HPDE6-E6E7 (cell line): ENCODE measurements at regions not wholly inside any gene's neighbourhood (a gene's known extent, or its start where the extent isn't known, plus 50 kb on each side); places are given as distances from the start of the nearest gene placed in this dataset.
"Not testable (repeated sequence)": the region's sequence is repeated elsewhere in the genome, so short reads cannot be mapped to it uniquely, and the experiment has no call there.

Source experiments
- DNase-seq: peaks from one replicate; pipeline ENCODE4 v3.0.0; 2011; ENCODE audit warnings: missing footprints; ENCODE audit errors: extremely low spot score

GRCh38 chr11:82216927-82217570 is 516.6 kb downstream of the FAM181B start:
- DNase-seq, result no peak

- DNase-seq, result no peak
These were observed 523.7 kb downstream of the FAM181B start for GRCh38 chr11:82210011-82210410.

GRCh38 chr11:82195283-82195682 is 538.4 kb downstream of the FAM181B start:
- DNase-seq, result no peak

- no peak for DNase-seq
These were observed 539.1 kb downstream of the FAM181B start for GRCh38 chr11:82194521-82194920.

- DNase-seq, result no peak
These were observed 542.0 kb downstream of the FAM181B start for GRCh38 chr11:82191695-82192094.

GRCh38 chr11:82185925-82186324 is 547.7 kb downstream of the FAM181B start:
- no peak for DNase-seq

GRCh38 chr11:82184966-82185365 is 548.7 kb downstream of the FAM181B start:
- DNase-seq, result no peak

- DNase-seq, result no peak
These were observed 550.3 kb downstream of the FAM181B start for GRCh38 chr11:82183346-82183745.

- not testable (repeated sequence) for DNase-seq
These were observed 551.0 kb downstream of the FAM181B start for GRCh38 chr11:82182697-82183096.

GRCh38 chr11:82181796-82182195 is 551.9 kb downstream of the FAM181B start:
- not testable (repeated sequence) for DNase-seq

GRCh38 chr11:82176945-82177344 is 556.7 kb downstream of the FAM181B start:
- DNase-seq, result no peak

GRCh38 chr11:82176365-82176764 is 557.3 kb downstream of the FAM181B start:
- DNase-seq, result no peak

- no peak for DNase-seq
These were observed 559.1 kb downstream of the FAM181B start for GRCh38 chr11:82174610-82175009.

- DNase-seq, result no peak
These were observed 586.9 kb downstream of the FAM181B start for GRCh38 chr11:82146789-82147188.

GRCh38 chr11:82118946-82119345 is 614.7 kb downstream of the FAM181B start:
- DNase-seq, result no peak

GRCh38 chr11:82117362-82117761 is 616.3 kb downstream of the FAM181B start:
- DNase-seq, result no peak

- no peak for DNase-seq
These were observed 628.2 kb downstream of the FAM181B start for GRCh38 chr11:82105331-82105998.

GRCh38 chr11:82092904-82093303 is 640.8 kb downstream of the FAM181B start:
- no peak for DNase-seq

GRCh38 chr11:82089426-82089825 is 644.2 kb downstream of the FAM181B start:
- no peak for DNase-seq

GRCh38 chr11:82085493-82085892 is 648.2 kb downstream of the FAM181B start:
- DNase-seq, result no peak

GRCh38 chr11:82082976-82083375 is 650.7 kb downstream of the FAM181B start:
- no peak for DNase-seq

- DNase-seq, result no peak
These were observed 653.5 kb downstream of the FAM181B start for GRCh38 chr11:82080160-82080559.

GRCh38 chr11:82076126-82076525 is 657.5 kb downstream of the FAM181B start:
- DNase-seq, result no peak

- no peak for DNase-seq
These were observed 674.2 kb downstream of the FAM181B start for GRCh38 chr11:82059505-82059904.
